Stomach smooth muscle (tissue), 2 donors: ENCODE measurements at regions not wholly inside any gene's neighbourhood (a gene's known extent, or its start where the extent isn't known, plus 50 kb on each side); places are given as distances from the start of the nearest gene placed in this dataset.

Experiments
- H3K27ac ChIP-seq: one replicate; pipeline ENCODE4 v1.7.0; 2013; ENCODE audit warnings: mild to moderate bottlenecking, low read length, inconsistent platforms
- H3K27me3 ChIP-seq, 2 donors: one replicate each; pipeline ENCODE4 v1.7.0; 2013; ENCODE audit warnings: low read length in 2 of 2; ENCODE audit not compliant: insufficient read depth in 2 of 2, control insufficient read depth in 1 of 2
- H3K36me3 ChIP-seq, 2 donors: one replicate each; pipeline ENCODE4 v1.7.0; 2013; ENCODE audit warnings: low read length in 2 of 2; ENCODE audit not compliant: control insufficient read depth in 2 of 2, insufficient read depth in 2 of 2
- H3K4me1 ChIP-seq: one replicate; pipeline ENCODE4 v1.7.0; 2013; ENCODE audit warnings: low read length; ENCODE audit not compliant: control insufficient read depth, insufficient read depth
- H3K4me3 ChIP-seq, 2 donors: one replicate each; pipeline ENCODE4 v1.7.0; 2013; ENCODE audit warnings: low read length in 2 of 2
- H3K9ac ChIP-seq, 2 donors: one replicate each; pipeline ENCODE4 v1.7.0; 2013; ENCODE audit warnings: low read length in 2 of 2, mild to moderate bottlenecking in 1 of 2
- H3K9me3 ChIP-seq, 2 donors: one replicate each; pipeline ENCODE4 v1.7.0; 2013; ENCODE audit warnings: low read length in 2 of 2; ENCODE audit not compliant: control insufficient read depth in 2 of 2
- donor health status: healthy.
- donor health status: Pancreatic carcinoma.

DNA sequence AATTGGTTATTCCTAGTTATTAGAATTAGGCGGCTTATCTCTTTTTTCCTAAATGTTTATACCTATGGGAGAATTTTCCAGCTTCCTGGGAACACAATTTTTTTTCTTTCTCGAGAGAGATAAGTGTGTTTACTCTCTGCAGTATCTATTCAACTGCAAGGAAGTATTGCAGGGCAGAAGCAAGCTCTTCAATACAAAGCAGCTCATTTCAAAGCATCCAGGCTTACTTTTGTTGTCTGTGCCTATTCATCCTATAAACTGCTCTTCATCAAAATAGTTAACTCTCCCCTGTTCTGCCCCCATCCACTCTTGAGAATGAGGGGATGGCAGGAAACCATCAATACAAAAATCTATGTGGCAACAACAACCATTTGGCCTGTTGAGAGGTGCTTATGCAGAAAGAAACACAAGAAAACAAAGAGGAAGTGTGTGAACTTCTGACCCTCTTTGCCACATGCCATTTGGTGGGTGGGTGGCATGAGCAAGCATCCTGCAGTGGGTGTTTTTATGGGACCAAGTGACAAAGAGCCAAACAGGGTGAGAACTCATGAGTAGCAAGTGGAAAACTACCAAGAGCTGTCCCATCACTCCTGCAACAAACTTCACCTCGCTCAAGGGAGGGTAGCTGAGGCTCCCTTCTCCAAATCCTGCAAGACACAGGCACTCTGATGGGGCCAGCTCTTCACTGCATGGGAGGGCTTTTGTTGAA lies 50.6 kb upstream of the MRPS6 start:
- Histone ChIP-seq H3K36me3 (no peaks in the 10 kb centered on the region), H3K27ac (no peak overlapping the region), H3K4me1 (peaks cover 16% of the 10 kb centered on the region), H3K27me3 (no peaks in the 10 kb centered on the region), H3K9me3 (peaks cover 2 to 3% of the 10 kb centered on the region in 2 donors), H3K4me3 (no peak overlapping the region), H3K9ac (no peak overlapping the region)

DNA sequence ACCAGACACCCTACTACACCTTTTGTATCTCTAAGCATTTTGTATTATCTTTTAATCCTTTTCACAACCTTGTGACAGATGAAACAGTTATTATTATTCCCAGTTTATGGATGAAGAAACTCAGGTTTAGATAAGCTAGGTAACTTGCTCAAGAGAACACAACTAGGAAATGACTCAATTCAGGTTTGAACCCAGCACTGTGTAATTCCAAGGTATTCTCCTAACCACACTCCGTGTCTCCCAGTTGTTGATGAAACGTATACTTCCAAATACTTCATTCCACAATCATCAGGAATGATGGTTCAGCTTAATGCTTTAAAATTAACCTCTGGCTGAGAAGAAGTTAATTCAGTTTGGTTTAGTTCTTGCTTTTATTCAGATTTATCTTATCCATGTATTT lies 51.7 kb upstream of the MRPS6 start:
- peaks cover 16% of the 10 kb centered on the region for H3K4me1 ChIP-seq

DNA sequence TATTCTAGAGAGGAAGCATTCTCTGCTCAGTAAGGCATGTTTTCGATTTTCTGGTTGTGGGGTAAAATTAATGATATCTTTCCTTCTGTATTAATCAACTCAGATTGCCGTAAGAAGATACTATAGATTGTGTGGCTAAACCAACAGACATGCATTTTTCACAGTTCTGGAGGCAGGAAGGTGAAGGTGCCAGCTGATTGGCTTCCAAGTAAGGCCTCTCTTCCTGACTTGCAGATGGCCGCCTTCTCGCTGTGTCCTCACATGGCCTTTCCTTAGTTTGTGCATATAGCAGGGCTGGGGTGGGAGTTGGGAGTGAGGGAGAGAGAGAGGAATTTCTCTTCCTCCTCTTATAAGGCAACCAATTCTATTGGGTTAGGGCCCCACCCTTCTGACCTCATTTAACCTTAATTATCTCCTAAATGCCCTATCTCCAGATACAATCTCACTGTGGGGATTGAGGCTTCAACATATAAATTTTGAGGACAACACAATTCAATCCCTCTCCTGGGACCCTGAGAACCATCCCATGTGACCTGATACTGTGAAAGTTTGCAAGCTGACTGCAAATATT lies 52.3 kb upstream of the MRPS6 start:
- peaks cover 2 to 3% of the 10 kb centered on the region in 2 donors for H3K9me3 ChIP-seq
- H3K27ac ChIP-seq, result no peak overlapping the region
- no peak overlapping the region for H3K9ac ChIP-seq
- no peaks in the 10 kb centered on the region for H3K27me3 ChIP-seq
- H3K36me3 ChIP-seq, result no peaks in the 10 kb centered on the region
- H3K4me3 ChIP-seq, result no peak overlapping the region
- H3K4me1 ChIP-seq, result peaks cover 16% of the 10 kb centered on the region

More for the DNA sequence above, 51.7 kb upstream of the MRPS6 start:
- Histone ChIP-seq H3K9me3 (peaks cover 2 to 3% of the 10 kb centered on the region in 2 donors), H3K27me3 (no peaks in the 10 kb centered on the region), H3K9ac (no peak overlapping the region), H3K36me3 (no peaks in the 10 kb centered on the region), H3K4me3 (no peak overlapping the region), H3K27ac (no peak overlapping the region)

DNA sequence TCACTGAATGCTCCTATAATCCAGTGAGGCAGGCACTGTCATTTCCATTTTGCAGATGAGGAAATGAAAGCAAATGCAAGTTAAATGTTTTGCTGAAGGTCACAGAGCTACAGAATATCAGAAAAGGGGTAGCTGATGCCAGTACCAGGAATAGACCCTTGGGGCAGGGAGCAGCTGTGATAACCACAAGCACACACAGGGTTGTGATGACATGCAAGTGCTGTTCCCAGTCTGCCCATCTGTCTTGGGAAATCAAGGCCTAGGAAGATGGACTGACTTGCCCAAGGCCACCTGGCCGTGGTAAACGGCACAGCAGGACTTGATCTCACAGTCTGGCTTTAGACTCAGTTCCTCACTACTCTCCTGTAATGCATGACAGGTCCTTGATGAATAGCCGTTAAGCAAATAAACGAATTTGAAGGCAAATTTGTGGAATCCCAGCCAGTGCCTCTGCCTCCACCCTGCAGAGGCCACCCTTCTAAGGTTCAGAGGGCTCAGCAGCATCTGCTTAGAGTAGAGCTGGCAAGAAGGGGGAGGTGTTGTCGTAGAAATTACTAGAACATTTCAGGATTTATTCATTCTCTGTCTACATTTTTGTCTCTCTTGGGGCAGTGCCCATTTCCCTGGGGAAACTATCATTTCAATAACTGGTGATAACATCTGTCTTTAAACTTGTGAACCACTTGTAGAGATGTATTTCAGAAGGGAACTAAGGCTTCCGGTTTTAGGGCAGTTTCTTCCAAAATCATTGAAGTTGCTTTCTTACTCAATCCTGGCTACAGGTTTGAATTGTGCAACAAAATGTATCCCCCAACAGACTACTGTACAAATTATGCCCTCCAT lies 53.2 kb upstream of the MRPS6 start:
- H3K4me3 ChIP-seq, result no peak overlapping the region
- no peak overlapping the region for H3K27ac ChIP-seq
- H3K9me3 ChIP-seq, result peaks cover 2 to 3% of the 10 kb centered on the region in 2 donors
- H3K4me1 ChIP-seq, result peaks cover 12% of the 10 kb centered on the region
- no peak overlapping the region for H3K9ac ChIP-seq
- H3K27me3 ChIP-seq, result no peaks in the 10 kb centered on the region
- no peaks in the 10 kb centered on the region for H3K36me3 ChIP-seq

DNA sequence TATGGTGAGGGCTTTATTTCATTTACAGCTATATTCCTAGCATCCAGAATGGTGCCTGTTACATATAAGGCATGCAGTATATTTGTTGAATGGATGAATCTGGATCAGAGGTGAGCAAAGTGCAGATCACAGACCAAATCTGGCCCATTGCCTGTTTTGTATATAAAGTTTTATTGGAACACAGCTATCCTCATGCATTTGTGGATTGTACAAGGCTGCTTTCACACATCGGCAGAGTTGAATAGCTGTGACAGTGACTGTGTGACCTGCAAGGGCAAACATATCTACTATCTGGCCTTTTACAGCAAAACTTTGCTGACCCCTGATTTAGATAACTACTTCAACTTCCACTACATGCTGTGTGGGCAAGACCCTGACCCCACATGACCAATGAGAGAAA lies 54.0 kb upstream of the MRPS6 start:
- no peak overlapping the region for H3K9ac ChIP-seq
- H3K4me3 ChIP-seq, result no peak overlapping the region
- H3K27me3 ChIP-seq, result no peaks in the 10 kb centered on the region
- peaks cover 7% of the 10 kb centered on the region for H3K4me1 ChIP-seq
- no peaks in the 10 kb centered on the region for H3K36me3 ChIP-seq
- peaks cover 2 to 3% of the 10 kb centered on the region in 2 donors for H3K9me3 ChIP-seq
- H3K27ac ChIP-seq, result no peak overlapping the region

DNA sequence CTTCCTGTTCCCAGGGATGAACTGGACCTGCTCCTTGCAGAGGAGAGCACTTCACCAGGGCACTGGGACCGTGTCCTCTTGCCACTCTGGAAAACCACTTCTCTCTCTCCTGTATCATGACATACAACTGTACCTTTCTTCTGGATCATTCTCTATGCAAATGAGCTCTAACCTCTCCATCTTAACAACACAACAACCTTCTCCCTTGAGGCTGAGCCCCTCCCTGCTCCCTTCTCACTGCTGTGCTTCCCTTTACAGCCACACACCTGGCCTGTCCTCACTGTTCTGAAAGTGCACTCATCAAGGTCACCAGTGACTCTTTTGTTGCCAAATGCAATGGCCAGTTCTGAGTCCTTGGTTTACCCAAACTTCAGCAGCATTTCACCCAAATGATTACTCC lies 54.5 kb upstream of the MRPS6 start:
- H3K27me3 ChIP-seq, result no peaks in the 10 kb centered on the region
- no peak overlapping the region for H3K27ac ChIP-seq
- no peak overlapping the region for H3K9ac ChIP-seq
- peaks cover 2 to 3% of the 10 kb centered on the region in 2 donors for H3K9me3 ChIP-seq
- H3K4me1 ChIP-seq, result peaks cover 6% of the 10 kb centered on the region
- no peak overlapping the region for H3K4me3 ChIP-seq
- H3K36me3 ChIP-seq, result no peaks in the 10 kb centered on the region

DNA sequence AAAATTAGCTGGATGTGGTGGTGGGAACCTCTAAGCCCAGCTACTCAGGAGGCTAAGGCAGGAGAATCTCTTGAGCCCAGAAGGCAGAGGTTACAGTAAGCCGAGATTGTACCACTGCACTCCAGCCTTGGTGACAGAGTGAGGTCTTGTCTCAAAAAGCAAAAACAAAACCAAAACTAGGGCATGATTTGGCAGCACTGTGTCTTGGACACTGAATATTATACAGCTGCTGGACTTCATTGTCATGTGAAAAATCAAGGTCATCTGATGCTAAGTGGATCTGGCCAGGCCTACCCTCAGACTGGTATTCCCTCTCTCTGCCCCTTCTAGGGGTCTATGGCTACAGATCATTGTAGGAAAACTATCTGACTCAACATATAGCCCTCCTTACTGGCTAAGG lies 55.2 kb upstream of the MRPS6 start:
- H3K9me3 ChIP-seq, result peaks cover 2 to 3% of the 10 kb centered on the region in 2 donors
- no peak overlapping the region for H3K9ac ChIP-seq
- H3K27ac ChIP-seq, result no peak overlapping the region
- H3K4me3 ChIP-seq, result no peak overlapping the region
- peaks cover 4% of the 10 kb centered on the region for H3K4me1 ChIP-seq
- H3K27me3 ChIP-seq, result no peaks in the 10 kb centered on the region
- no peaks in the 10 kb centered on the region for H3K36me3 ChIP-seq

DNA sequence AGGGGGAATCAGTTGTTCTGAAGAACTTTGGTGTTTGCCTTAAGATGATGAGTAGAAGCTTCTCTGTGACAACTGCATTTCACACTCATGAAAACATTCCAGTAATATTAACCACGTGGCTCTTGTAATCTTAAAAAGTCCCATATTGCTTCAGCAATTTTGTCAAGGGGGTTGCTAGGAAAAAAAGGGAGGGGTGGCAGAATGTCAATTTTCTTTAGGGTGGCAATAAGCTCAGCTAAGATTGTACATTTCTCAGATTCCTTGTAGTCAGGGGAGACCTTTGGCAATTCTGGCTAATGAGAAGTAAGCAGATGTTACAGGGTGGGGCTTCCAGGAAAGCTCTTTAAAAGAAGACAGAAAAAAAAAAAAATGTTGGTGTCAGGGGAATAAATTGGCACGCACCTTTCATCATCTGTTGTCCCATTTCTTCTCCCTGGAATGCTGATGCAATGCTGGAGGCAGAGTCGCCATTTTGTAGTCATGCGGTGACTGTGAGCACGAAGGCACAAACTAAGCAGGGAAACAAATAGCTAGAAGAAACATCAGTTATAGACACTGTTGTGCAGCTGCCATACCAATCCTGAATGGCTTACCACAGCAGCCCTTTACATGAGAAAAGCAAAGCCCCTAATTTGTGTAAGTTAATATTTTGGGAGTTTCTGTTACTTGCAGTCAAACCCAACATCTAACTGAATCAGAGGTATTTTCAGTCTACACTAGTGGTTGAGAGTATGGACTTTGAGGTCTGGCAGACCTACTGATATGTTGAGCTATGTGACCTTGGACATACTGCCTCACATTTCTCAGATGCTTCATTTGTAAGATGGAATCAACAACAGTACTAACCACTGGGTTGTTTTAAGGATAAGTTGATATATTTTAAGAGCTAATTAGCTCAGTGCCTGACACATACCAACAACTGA lies 56.1 kb upstream of the MRPS6 start:
- no peak overlapping the region for H3K27ac ChIP-seq
- H3K4me3 ChIP-seq, result no peak overlapping the region
- no peak overlapping the region for H3K9ac ChIP-seq
- H3K27me3 ChIP-seq, result no peaks in the 10 kb centered on the region
- H3K9me3 ChIP-seq, result peaks cover 3 to 5% of the 10 kb centered on the region in 2 donors
- no peaks in the 10 kb centered on the region for H3K4me1 ChIP-seq
- H3K36me3 ChIP-seq, result no peaks in the 10 kb centered on the region

DNA sequence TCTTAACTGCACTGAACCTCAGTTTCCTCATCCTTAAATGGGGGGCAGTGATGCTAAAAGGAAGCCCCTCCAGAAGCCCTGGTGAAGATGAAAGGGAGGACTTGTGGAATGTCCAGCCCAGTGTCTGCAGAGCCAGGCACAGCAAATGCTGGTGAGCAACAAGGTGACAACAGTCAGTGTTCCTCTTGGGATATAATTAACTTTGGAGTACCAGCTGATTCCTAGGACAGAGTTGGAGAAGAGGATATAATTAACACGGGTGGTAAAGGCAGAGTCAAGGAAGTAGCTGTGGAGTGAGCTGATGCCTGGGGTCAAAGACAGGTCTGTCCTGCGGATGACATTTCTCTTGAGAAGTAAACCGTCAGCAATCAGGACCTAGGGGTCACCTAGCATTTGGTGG lies 60.7 kb upstream of the MRPS6 start:
- no peak overlapping the region for H3K9ac ChIP-seq
- no peaks in the 10 kb centered on the region for H3K36me3 ChIP-seq
- peaks cover 0 to 4% of the 10 kb centered on the region in 2 donors for H3K9me3 ChIP-seq

DNA sequence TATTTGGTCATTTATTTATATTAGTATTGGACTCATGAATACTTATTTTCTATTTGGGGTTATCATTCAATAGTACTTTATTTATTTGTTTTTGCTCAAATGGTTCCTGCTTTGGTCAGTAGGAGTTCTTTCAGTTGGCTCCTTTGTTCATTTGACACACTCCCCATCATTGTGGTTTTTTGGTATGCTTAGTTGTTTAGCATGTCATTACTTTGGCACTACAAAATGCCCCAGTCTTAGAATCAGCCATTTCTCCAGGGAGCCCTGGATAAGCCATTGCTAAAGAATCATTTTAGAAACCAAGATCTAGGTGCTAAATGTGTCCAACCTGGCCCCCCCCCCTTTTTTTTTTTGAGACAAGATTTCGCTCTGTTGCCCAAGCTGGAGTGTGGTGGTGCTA lies 61.7 kb upstream of the MRPS6 start:
- H3K27ac ChIP-seq, result no peak overlapping the region
- no peak overlapping the region for H3K4me3 ChIP-seq
- no peaks in the 10 kb centered on the region for H3K4me1 ChIP-seq
- H3K27me3 ChIP-seq, result no peaks in the 10 kb centered on the region
- no peak overlapping the region for H3K9ac ChIP-seq
- no peaks in the 10 kb centered on the region for H3K36me3 ChIP-seq
- H3K9me3 ChIP-seq, result peaks cover 0 to 4% of the 10 kb centered on the region in 2 donors

More for the DNA sequence above, 60.7 kb upstream of the MRPS6 start:
- no peaks in the 10 kb centered on the region for H3K4me1 ChIP-seq
- no peak overlapping the region for H3K4me3 ChIP-seq
- H3K27ac ChIP-seq, result no peak overlapping the region
- no peaks in the 10 kb centered on the region for H3K27me3 ChIP-seq
